ENCODE measurements at regions not wholly inside any gene's neighbourhood (a gene's known extent, or its start where the extent isn't known, plus 50 kb on each side); places are given as distances from the start of the nearest gene placed in this dataset.
"Not testable (repeated sequence)": the region's sequence is repeated elsewhere in the genome, so short reads cannot be mapped to it uniquely, and the experiment has no call there.

DNA sequence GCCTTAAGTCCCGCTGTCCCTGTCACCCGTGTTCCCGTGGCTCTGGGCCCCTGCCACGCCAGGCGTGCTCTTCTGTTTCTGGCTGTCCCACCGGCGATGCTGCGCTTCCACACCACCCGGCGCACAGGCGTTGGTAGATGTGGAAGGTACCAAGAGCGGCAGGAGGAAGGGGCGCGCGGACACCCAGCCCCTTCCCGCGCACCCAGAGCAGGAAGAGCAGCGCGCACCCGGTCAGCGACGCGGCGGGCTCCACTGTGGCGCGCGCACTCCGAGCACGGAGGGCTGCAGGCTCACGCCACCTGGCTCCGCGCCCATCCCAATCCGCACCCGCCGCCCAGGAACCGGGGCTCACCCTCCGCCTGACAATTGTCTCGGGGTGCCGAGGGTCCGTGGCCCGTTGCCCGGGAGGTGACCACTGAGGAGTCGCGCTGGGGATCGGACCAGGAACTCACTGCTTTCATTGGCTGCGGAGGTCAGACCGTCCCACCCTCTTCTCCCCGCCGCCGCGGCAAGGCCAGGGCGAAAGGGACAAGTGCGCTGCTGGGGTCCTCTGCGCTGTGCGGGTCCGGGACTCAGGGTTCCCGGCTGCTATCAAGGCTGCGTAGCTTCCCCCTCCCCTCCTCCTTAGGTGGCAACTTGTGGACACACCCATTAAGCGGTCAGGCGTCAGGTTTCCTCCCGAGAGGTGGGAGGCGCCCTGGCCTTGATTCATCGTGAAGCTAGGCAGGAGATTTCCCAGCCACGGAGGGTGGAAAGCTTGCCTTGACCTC, 121.6 kb upstream of the ZNF92 start:
- no peak for DNase-seq (ENCODE audit: low read depth in 2 of 2)

DNA sequence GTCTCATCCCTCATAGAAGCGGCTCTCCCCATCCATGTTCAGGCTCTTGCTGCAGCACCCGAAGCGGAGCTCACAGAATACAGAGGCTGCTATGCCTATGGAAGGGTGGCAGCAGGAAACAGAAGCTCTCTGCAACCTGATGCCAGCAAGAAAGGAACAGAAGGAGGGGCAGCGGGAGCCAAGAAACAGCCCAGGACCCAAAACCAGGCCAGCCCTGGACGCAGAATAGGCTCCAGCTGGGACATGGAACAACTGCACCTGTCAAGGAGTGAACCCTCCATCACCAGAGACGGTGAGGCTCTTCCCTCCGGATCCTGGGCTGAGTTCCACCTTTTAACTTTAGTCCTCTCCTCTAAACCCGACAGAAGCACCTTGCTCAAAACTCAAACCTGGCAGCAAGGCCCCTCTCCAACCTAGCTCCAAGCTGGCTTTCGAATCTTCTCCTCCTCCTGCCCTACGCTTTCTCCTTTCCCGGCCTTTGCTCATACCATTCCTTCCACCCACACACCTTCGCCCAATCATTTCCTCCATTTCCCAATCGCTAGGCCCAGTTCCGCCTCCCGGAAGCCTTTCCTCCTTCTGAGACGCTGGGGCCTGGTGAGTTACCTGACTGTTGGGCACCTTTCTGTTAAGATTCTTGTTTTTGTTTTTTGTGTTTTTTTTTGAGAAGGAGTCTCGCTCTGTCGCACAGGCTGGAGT, 122.8 kb upstream of the ZNF92 start:
- DNase-seq (ENCODE audit: low read depth in 2 of 2) = no peak

DNA sequence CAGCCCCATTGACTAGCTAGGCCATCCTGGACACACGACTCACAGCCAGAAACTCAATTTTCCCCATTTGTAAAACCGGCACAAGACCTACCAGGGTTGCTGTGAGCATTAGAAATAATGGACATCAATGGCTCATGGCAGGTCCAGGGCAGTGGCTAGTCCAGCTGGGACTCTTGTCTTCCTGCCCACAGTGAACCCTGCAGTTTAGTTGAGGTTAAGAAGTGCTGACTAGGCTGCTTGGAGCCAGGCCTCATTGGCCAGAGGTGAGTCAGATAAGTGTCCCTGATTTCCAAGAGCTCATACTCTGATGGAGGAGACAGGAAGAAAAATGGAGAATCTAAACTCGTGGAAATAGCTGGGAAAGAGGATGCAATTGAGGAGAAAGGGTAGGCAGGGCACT, 123.4 kb upstream of the ZNF92 start:
- DNase-seq (ENCODE audit: low read depth in 2 of 2) = no peak

DNA sequence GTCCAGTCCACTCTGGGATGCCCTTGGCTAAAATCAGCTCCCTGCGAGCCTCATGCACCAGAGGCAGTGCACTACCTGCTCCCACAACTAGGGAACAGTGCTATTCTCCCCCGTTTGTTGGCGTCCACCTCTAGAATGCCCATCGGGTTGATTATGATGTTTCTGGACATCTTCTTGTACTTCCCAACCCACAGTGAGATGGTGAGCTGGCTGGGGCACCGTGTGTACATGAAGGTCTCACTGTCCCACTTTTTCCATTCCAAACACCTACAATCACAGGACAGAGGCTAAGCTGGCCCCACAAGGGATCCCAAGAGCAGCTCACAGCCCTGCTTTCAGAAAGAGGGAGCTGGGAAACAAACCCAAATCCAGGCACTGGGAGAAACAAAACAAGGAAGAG, 126.2 kb upstream of the ZNF92 start:
- DNase-seq (ENCODE audit: low read depth in 2 of 2) = no peak

DNA sequence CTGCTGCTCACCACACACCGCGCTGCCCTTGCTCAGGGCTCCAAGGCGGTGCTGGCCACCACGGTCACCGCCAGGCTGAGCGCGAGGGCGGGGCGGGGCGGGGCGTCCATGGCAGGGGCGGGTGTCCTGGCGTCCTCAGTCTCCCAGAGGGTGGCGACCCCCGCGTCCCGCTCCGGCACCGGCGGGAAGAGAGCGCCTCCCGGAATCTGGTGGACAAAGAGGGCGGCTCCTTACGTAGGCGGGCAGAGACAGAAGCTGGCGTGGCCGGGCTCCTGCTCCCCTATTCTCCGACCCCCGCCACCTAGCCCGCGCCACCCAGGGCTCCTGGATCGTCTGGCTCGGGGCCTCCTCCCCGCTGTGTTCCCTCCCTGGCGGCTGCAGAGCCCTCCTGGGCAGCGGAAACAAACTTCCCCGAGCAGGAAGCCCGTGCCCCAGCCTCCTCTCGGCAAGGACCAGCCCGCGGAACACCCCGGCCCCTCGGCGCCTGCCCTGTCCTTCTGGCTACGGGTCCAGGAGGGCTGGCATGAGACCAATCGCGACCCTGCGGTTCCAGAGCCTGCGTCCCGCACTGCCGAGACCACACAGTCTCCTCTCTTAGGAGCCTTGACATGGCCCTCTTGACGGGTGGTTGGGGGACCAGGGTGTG, 133.8 kb upstream of the ZNF92 start:
- DNase-seq (ENCODE audit: low read depth in 2 of 2) = no peak

DNA sequence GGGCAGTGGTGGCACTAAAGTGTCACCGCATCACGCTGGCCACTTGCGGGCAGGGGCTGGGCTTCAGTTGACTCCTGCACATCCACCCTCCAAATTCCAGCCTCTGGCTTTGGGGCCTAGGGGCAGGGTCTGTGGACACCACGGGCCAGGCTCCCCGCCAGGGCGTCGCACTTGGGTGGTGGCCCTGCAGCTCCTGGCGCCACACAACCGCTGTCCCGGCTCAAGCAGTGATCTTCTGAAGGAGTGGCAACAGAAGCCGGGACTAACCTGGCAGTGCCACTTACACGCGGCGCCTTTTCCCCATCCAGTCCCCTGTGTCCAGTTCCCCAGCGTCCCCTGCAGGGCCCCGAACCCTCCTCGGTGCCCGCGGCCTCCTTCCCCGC, 134.3 kb upstream of the ZNF92 start:
- no peak for DNase-seq (ENCODE audit: low read depth in 2 of 2)

DNA sequence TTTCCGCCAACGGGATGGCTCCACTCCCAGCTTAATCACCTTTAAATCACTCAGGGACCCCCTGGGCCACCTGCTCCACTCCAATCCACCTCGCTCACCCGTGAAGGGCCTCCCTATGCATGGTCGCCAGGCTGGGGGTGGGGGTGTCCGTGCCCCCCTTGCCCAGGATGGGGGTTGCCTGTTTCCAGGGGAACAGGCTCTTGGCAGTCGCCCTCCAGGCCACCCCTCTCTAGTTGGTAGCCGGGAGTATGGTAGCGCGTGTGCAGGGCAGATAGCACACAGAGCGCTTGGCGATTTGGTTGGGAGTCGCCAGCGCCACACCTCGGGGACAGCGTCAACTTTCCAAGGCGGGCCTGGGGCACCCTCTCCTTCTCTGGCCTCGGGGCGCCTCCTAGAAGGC, 134.9 kb upstream of the ZNF92 start:
- DNase-seq (ENCODE audit: low read depth in 2 of 2) = no peak

DNA sequence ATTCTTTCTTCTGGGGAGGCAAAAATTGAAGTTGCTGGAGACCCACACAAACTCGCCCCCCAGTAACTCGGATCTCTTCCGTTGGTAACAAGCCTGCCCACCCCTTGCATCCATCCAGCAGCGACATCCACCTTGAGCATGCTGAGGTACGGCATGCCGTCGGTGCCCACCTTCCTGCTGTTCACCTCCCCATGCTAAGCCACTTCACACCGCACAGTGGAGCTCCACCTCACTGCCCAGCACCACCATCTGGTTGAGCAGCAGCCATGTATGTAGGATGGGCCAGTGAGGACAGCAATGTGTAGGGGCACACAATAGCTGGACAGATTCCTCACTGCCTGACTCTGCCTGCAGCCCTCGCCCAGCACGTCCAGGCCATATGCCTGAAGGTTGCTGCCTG, 138.1 kb upstream of the ZNF92 start:
- DNase-seq (ENCODE audit: low read depth in 2 of 2) = no peak

DNA sequence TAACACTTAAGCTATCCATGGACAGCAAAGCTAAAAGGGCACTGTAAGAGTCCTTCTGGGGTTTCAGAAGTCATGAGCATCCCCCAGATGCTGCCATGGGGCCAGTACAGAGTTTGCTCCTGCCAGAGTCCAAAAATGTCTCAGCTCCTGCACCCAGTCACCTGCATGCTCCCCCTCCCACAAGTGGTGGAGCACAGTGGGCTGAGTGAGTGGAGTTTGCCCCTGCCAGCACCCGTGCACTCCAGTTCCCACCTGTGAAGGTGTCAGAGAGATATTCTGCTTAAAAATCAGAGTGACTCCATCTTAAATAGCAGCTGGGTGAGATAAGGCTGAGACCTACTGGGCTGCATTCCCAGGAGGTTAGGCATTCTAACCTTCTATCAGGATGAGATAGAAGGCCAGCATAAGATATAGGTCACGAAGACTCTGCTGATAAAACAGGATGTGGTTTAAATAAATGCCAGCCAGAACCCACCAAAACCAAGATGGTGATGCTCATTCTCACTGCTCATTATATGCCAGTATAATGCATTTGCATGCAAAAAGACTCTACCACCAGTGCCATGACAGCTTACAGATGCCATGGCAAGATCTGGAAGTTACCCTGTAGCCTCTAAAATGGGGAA, 140.1 kb upstream of the ZNF92 start:
- DNase-seq (ENCODE audit: low read depth in 2 of 2) = no peak

DNA sequence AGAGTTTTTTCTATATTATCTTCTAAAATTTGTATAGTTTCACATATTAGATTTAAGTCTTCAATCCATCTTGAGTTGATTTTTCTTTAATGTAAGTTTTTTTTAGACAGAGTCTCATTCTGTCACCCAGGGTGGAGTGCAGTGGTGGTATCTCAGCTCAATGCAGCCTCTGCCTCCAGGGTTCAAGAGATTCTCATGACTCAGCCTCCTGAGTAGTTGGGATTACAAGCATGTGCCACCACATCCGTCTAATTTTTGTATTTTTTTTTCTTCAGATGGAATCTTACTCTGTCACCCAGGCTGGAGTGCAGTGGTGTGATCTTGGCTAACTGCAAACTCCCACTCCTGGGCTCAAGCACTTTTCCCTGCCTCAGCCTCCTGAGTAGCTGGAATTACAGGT, 143.4 kb upstream of the ZNF92 start:
- no peak for DNase-seq (ENCODE audit: low read depth in 2 of 2)

DNA sequence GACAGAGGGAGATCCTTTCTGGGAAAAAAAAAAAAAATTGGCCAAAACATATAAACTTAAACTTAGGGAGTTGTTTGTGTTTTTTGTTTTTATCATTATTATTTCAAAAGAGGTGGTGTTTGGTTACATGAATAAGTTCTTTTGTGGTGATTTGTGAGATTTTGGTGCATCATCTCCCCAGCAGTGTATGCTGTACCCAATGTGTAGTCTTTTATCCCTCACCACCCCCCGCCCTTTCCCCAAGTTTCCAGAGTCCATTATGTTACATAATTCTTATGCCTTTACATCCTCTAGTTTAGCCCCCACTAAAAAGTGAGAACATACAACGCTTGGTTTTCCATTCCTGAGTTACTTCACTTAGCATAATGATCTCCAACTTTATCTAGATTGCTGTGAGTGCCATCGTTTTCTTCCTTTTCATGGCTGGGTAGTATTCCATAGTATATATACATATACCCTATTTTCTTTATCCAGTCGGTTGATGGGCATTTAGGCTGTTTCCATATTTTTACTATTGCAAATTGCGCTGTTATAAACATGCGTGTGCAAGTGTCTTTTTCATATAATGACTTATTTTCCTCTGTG, 148.1 kb upstream of the ZNF92 start:
- no peak for DNase-seq (ENCODE audit: low read depth in 2 of 2)

DNA sequence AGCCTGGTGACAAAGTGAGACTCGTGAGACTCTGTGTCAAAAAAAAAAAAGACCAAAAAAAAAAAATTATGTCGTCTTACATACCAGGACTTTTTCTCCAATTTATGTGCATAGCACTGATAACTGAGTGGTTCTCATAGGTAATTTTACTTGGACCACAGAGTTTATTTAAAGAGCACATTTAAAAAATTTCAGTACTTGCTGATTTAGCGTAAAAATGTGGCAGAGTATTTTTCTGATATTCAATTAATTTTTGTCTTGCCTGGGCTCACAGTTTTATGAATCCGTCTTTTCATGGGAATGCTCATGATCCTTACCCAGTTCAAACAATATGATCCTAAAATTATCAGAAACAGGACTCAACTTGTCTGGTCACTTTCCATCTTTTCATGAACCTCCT, 151.0 kb upstream of the ZNF92 start:
- no peak for DNase-seq (ENCODE audit: low read depth in 2 of 2)

DNA sequence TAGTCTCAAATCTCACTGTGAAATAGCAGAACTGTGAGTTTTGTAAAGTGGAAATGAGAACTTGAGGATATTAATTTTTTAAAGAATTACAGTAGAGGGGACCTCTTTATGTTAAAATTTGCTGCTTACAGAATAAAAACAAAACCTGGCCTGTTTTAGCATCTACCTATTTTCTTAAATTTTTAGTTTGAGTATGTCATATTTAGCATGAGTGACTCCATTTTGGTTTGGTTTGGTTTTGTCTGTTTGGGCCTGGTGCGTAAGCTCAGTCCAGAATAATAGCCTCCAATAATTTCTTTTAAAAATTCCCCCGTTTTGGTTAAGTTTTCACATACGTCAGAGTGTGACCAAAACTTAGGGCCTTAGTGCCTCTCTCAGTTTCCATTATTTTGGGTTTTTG, 152.0 kb upstream of the ZNF92 start:
- DNase-seq (ENCODE audit: low read depth in 2 of 2) = no peak

DNA sequence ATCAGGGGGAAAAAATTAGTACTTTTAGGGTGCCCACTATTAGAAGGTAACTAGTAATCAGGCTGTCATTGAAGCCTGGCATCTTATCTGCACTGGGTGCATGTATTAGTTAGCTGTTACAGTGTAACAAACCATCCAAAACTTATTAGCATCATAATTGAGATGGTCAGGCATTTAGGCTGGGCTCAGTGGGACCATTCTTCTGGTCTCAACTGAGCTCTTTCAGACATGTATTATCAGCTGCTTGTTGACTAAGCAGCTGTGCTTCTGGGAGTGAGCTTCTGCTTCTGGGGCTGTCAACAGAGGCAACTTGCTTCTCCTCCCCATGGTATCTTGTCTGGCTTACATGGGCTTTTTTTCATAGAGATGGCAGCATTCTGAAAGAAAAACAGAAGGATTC, 154.0 kb upstream of the ZNF92 start:
- DNase-seq (ENCODE audit: low read depth in 2 of 2) = no peak

DNA sequence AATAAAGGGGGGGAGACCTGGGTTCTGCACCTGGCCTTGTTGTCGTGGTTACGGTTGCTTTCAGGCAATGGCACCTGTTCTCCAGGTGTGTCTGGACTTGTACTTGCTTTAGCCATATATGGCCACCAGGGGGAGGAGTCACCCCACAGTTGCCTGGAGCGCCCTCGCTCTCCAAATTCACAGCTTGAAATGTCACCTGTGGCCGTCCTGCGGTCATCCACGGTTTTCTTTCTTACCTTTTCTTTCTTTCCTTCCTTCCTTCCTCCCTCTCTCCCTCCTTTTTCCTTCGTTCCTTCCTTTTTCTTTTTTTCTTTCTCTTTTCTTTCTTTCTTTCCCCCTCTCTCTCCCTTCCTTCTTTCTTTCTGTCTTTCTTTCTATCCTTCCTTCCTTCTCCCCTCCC, 157.2 kb upstream of the ZNF92 start:
- peak; percentile 20 to 26 for DNase-seq (ENCODE audit: low read depth in 2 of 2)

DNA sequence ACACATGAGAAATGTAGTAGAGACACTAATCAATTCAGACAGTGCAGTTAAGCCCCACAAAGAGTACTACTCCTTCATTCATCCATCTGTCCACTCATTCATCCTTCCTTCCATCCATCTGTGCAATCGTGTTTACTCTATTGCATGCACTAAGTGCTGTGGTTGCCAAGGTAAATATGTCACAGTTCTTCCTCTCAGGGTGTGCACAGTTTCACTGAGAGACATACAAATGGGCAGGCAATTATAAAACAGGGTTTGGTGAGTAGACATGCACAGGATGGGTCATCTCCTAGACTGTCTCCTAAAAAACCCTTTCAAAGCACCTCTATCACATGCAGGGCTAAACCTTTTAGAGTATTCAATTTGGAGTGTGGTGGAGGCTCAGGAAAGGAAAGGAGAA, 160.4 kb upstream of the ZNF92 start:
- DNase-seq (ENCODE audit: low read depth in 2 of 2) = not testable (repeated sequence)

DNA sequence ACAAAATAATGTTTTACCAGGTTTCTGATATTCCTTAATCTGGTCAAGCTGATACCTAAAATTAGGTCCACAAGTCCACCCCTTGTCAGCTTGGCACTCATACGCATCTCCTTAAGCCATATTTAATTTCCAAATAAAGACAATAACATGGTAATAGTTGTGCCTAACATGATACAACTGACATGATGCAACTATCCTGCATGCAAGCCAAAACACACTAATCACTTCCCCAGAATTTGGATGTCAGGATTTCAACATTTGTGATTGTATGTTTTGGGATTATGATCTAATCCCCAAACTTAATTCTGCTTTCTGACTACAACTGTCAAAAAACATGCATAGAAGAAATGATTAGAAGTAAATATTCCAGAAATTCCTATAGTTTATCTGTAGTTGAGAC, 174.4 kb upstream of the ZNF92 start:
- DNase-seq (ENCODE audit: low read depth in 2 of 2) = not testable (repeated sequence)

DNA sequence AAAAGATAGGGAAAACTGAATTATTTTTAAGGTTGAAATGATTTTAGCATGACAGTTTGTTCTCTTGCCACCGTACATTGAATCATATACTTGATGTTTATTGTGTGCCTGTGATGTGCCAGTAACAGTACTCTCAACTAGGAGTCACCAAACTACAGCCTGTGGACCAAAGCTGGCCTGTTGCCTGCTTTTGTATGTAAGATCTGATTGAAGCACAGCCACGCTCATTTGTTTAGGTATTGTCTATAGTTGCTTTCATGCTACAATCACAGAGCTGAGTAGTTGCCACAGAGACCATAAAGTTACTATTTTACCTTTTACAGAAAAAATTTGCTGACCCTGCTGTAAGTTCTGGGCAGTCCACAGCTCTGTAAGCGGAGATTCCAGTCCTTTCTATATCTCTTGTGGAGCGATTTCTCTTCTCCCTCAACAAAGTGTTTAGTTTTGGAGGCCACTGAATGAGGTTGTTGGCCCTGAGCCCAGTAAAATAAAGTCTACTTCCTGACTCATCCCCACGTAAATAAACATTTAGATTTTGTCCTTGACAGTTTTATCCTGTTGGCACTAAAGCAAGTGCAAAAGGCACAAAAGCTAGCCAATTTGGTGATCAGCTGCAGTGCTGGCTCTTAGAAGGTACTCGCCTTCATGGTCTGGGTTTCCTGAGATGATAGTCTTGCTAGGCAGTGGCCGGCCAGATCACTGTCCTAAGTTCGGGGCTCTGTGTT, 180.2 kb upstream of the ZNF92 start:
- DNase-seq (ENCODE audit: low read depth in 2 of 2) = not testable (repeated sequence)

DNA sequence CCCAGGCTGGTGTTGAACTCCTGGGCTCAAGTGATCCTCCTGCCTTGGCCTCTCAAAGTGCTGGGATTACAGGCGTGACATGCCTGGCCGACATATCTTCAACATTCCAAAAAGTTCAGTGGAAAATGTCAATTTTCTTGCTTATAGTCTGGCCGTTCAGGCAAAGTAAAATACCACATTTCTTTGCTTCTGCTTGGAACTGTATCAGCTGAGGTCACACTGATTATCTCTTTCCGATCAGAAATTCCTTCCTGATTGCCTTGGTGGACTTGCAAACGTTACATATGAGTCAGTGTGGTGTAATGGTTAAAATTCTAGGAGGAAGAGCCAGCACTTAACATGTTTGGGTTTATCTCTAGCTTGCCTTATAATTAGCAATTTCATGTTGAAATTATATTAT, 170.6 kb upstream of the ERV3-1 start:
- DNase-seq (ENCODE audit: low read depth in 2 of 2) = not testable (repeated sequence)

DNA sequence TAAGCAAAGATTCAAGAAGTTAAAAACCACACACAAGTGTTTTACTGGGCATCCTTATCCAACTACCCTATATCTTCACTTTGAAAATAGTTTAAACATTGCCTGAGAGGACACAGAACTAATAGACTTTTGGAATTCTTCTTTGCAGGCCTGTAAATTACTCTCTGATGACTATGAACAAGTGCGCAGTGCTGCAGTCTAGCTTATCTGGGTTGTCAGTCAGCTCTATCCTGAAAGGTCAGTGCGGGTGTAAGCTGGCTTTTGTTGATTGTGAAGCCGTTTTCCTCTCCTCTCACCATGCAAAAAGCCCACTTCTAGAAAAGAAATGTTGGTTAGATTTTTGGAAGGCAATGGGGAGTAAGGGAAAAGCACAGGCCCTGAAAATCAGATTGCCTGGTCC, 143.6 kb upstream of the ERV3-1 start:
- not testable (repeated sequence) for DNase-seq (ENCODE audit: low read depth in 2 of 2)

DNA sequence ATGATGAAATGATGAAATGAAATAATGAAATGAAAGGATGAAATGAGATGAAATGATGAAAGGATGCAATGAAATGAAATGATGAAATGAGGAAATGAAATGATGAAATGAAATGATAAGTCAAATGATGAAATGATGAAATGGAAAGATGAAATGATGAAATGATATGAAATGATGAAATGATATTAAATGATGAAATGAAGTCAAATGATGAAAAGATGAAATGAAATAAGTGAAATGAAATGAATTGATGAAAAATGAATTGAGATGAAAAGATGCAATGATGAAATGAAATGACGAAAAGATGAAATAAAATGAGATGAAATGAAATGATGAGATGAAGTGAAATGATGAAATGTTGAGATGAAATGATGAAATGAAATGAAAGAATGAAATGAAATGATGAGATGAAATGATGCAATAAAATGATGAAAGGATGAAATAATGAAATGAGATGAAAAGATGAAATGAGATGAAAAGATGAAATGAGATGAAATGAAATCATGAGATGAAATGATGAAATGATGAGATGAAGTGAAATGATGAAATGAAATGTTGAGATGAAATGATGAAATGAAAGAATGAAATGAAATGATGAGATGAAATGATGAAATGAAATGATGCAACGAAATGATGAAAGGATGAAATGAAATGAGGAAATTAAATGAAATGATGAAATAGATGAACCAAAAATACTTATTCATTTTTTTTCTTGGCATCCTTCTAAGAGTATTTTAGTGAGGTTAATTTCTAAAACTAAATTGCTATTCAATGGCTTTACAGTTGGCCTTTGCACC, 139.8 kb upstream of the ERV3-1 start:
- not testable (repeated sequence) for DNase-seq (ENCODE audit: low read depth in 2 of 2)
